ENCODE measurements at regions not wholly inside any gene's neighbourhood (a gene's known extent, or its start where the extent isn't known, plus 50 kb on each side); places are given as distances from the start of the nearest gene placed in this dataset.

DNA sequence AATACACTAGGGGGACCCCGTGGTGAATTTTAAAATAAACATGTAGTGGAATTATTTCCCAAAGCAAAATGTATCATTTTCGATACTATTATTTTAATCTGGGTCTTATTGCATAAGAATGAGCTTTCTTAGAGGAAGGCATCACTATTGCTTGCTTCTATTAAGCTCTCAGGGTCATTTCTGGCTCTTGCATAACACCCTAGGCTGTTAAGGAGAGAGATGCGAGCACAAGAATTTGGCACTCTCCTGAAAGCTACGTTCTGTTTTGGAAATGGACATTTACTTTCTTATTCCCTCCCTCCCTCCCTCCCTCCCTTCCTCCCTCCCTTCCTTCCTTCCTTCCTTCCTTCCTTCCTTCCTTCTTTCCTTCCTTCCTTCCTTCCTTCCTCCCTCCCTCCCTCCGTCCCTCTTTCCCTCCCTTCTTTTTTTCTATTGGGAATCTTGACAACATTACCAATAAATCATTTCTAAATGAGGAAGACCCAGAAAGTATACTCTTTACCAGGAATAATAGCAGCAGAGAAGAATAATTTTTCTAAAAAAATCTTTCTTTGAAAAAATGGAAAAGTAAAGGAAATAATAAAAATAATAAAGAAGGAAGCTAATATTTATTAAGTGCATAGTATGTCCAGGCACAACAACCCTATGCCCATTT, 83.6 kb upstream of the BDNF start:
- Histone ChIP-seq H3K9ac (ENCODE audit: low read length) (no peak overlapping the region), H3K27me3 (ENCODE audit: insufficient read depth, low read length) (no peaks in the 10 kb centered on the region), H3K4me1 (ENCODE audit: insufficient read depth, low read length) (no peaks in the 10 kb centered on the region), H3K27ac (ENCODE audit: low read depth, low read length) (no peak overlapping the region), H3K4me2 (ENCODE audit: low read length) (no peak overlapping the region), H3K9me3 (ENCODE audit: insufficient read depth, low read depth, low read length) (no peaks in the 10 kb centered on the region), H3K4me3 (ENCODE audit: insufficient read depth, low read depth, low read length) (no peak overlapping the region), H2AFZ (ENCODE audit: low read depth, low read length) (no peak overlapping the region), H3K36me3 (ENCODE audit: insufficient read depth, low read length) (no peaks in the 10 kb centered on the region), H3K79me2 (ENCODE audit: insufficient read depth, low read length) (no peaks in the 10 kb centered on the region), H4K20me1 (ENCODE audit: insufficient read depth, low read length) (no peaks in the 10 kb centered on the region)
- DNase-seq (ENCODE audit: low read depth): no peak
- TF ChIP-seq, protein P1, sequence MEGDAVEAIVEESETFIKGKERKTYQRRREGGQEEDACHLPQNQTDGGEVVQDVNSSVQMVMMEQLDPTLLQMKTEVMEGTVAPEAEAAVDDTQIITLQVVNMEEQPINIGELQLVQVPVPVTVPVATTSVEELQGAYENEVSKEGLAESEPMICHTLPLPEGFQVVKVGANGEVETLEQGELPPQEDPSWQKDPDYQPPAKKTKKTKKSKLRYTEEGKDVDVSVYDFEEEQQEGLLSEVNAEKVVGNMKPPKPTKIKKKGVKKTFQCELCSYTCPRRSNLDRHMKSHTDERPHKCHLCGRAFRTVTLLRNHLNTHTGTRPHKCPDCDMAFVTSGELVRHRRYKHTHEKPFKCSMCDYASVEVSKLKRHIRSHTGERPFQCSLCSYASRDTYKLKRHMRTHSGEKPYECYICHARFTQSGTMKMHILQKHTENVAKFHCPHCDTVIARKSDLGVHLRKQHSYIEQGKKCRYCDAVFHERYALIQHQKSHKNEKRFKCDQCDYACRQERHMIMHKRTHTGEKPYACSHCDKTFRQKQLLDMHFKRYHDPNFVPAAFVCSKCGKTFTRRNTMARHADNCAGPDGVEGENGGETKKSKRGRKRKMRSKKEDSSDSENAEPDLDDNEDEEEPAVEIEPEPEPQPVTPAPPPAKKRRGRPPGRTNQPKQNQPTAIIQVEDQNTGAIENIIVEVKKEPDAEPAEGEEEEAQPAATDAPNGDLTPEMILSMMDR (IDR thresholded peaks at IDR 0.05; ENCODE audit: insufficient read depth, low read depth, low read length): no peak
- TF ChIP-seq EZH2 (IDR thresholded peaks at IDR 0.05; ENCODE audit: insufficient read depth, low read length): no peak
- FAIRE-seq: no peak
- H3K4me3 Mint-ChIP-seq (ENCODE audit: unreplicated experiment): no peak overlapping the region
- H3K27me3 Mint-ChIP-seq (ENCODE audit: low read depth, unreplicated experiment): peaks cover 3% of the 10 kb centered on the region
- no peaks in the 10 kb centered on the region for H3K36me3 Mint-ChIP-seq (ENCODE audit: low read depth, unreplicated experiment)
- no peak overlapping the region for H3K27ac Mint-ChIP-seq (ENCODE audit: unreplicated experiment)
- H3K9me3 Mint-ChIP-seq (ENCODE audit: unreplicated experiment): peaks cover 2% of the 10 kb centered on the region
- peaks cover 3% of the 10 kb centered on the region for H3K4me1 Mint-ChIP-seq (ENCODE audit: low read depth, unreplicated experiment)

DNA sequence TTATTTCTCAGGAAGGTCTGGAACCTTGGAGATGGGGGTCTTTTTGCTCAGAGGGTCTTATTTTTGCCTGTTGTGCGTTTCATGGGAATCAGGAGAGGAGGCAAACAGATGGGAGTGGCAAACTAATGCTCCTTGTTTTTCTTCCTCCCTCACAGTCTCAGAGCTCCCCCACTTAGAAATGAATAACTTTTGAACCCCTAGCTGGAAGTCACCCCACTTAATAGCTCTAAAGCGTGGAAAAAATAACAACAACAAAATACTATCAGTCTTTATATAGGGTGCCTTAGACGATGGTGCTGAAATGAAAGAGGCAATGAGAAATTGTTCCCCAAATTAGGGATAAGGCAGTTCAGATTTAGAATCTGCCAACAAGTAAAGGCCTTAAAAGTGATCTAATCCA, 76.8 kb upstream of the BDNF start:
- no peak overlapping the region for H3K4me2 ChIP-seq (ENCODE audit: low read length)
- no peak overlapping the region for H3K4me3 ChIP-seq (ENCODE audit: insufficient read depth, low read depth, low read length)
- Mint-ChIP-seq H3K4me3 (ENCODE audit: unreplicated experiment) (no peak overlapping the region), H3K9me3 (ENCODE audit: unreplicated experiment) (peaks cover 2% of the 10 kb centered on the region), H3K36me3 (ENCODE audit: low read depth, unreplicated experiment) (no peaks in the 10 kb centered on the region), H3K4me1 (ENCODE audit: low read depth, unreplicated experiment) (peaks cover 5% of the 10 kb centered on the region), H3K27ac (ENCODE audit: unreplicated experiment) (no peak overlapping the region), H3K27me3 (ENCODE audit: low read depth, unreplicated experiment) (no peaks in the 10 kb centered on the region)
- H4K20me1 ChIP-seq (ENCODE audit: insufficient read depth, low read length): no peaks in the 10 kb centered on the region
- H2AFZ ChIP-seq (ENCODE audit: low read depth, low read length): no peak overlapping the region
- DNase-seq (ENCODE audit: low read depth) (no peak), FAIRE-seq (no peak)
- peaks cover 7% of the 10 kb centered on the region for H3K27me3 ChIP-seq (ENCODE audit: insufficient read depth, low read length)
- TF ChIP-seq, protein P1 (IDR thresholded peaks at IDR 0.05; ENCODE audit: insufficient read depth, low read depth, low read length): no peak
- no peak for TF ChIP-seq EZH2 (IDR thresholded peaks at IDR 0.05; ENCODE audit: insufficient read depth, low read length)
- H3K79me2 ChIP-seq (ENCODE audit: insufficient read depth, low read length): no peaks in the 10 kb centered on the region
- H3K4me1 ChIP-seq (ENCODE audit: insufficient read depth, low read length): no peaks in the 10 kb centered on the region
- H3K27ac ChIP-seq (ENCODE audit: low read depth, low read length): no peak overlapping the region
- no peaks in the 10 kb centered on the region for H3K9me3 ChIP-seq (ENCODE audit: insufficient read depth, low read depth, low read length)
- no peaks in the 10 kb centered on the region for H3K36me3 ChIP-seq (ENCODE audit: insufficient read depth, low read length)
- no peak overlapping the region for H3K9ac ChIP-seq (ENCODE audit: low read length)

DNA sequence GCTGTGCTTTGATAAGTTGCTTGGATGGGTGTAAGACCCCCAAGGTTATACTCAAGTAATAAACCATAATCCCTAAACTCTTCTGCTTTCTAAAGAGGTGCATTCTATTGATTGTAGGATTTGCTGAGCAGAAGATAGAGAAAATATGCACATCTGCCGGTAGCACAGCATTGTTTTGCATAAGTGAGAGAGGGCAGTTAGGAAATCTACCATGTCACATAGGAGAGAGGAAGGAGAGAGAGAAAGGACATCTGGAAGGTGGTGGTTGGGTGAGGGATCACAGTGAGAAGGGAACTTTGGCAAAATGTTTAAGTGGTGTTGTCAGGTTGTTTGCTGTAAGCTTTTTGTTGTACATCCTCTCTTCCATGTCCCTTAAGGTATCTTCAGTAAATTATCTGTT, 73.6 kb upstream of the BDNF start:
- TF ChIP-seq EZH2 (IDR thresholded peaks at IDR 0.05; ENCODE audit: insufficient read depth, low read length): no peak
- TF ChIP-seq, protein P1 (IDR thresholded peaks at IDR 0.05; ENCODE audit: insufficient read depth, low read depth, low read length): no peak
- Mint-ChIP-seq H3K36me3 (ENCODE audit: low read depth, unreplicated experiment) (no peaks in the 10 kb centered on the region), H3K4me1 (ENCODE audit: low read depth, unreplicated experiment) (peaks cover 15% of the 10 kb centered on the region), H3K4me3 (ENCODE audit: unreplicated experiment) (no peak overlapping the region), H3K9me3 (ENCODE audit: unreplicated experiment) (no peaks in the 10 kb centered on the region), H3K27me3 (ENCODE audit: low read depth, unreplicated experiment) (no peaks in the 10 kb centered on the region), H3K27ac (ENCODE audit: unreplicated experiment) (no peak overlapping the region)
- no peaks in the 10 kb centered on the region for H4K20me1 ChIP-seq (ENCODE audit: insufficient read depth, low read length)
- DNase-seq (ENCODE audit: low read depth) (no peak), FAIRE-seq (no peak)
- no peak overlapping the region for H3K9ac ChIP-seq (ENCODE audit: low read length)
- no peaks in the 10 kb centered on the region for H3K9me3 ChIP-seq (ENCODE audit: insufficient read depth, low read depth, low read length)
- H3K4me2 ChIP-seq (ENCODE audit: low read length): no peak overlapping the region
- peaks cover 7% of the 10 kb centered on the region for H3K27me3 ChIP-seq (ENCODE audit: insufficient read depth, low read length)
- peaks cover 4% of the 10 kb centered on the region for H3K4me1 ChIP-seq (ENCODE audit: insufficient read depth, low read length)
- H3K79me2 ChIP-seq (ENCODE audit: insufficient read depth, low read length): no peaks in the 10 kb centered on the region
- H3K27ac ChIP-seq (ENCODE audit: low read depth, low read length): no peak overlapping the region
- H3K4me3 ChIP-seq (ENCODE audit: insufficient read depth, low read depth, low read length): no peak overlapping the region
- H2AFZ ChIP-seq (ENCODE audit: low read depth, low read length): no peak overlapping the region
- H3K36me3 ChIP-seq (ENCODE audit: insufficient read depth, low read length): no peaks in the 10 kb centered on the region

All from astrocyte (in vitro differentiated cells and primary cell).